ENCODE measurements at regions not wholly inside any gene's neighbourhood (a gene's known extent, or its start where the extent isn't known, plus 50 kb on each side); places are given as distances from the start of the nearest gene placed in this dataset.

DNA sequence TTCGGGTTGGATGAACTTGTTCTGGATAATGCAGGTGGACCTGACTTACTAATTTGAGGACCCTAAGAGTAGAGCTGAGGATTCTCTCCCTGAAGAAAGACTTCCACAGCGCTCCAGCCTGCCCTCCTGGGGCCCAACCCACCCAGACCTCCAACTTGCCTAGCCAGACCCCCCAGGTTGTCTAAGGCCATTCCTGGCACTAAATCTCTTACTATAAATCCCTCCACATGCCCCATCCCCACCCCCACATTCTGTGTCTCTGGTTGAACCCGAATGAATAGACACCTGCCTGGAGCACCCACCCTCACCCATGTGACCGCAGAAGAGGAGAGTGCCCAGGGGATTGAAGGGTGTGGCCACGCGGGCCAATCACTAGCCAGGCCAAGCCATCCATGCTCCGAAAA is 1480.0 kb downstream of the TBC1D22A start:
- H4K91ac ChIP-seq (ENCODE audit: insufficient read depth, low read depth, low read length) = no peak overlapping the region
- no peak overlapping the region for H2BK15ac ChIP-seq (ENCODE audit: low read depth, low read length)
- ATAC-seq (ENCODE audit: low read depth) (no peak), DNase-seq (no peak)
- H3K18ac ChIP-seq (ENCODE audit: low read depth, low read length) = no peak overlapping the region
- H2AK9ac ChIP-seq (replicated peaks; ENCODE audit: low read depth, low read length, poor library complexity) = no peak overlapping the region
- no peak overlapping the region for H3K23ac ChIP-seq (ENCODE audit: low read depth, low read length)
- H3K27ac ChIP-seq (ENCODE audit: insufficient read depth, low read length) = no peak overlapping the region
- no peak overlapping the region for H3K4me2 ChIP-seq (ENCODE audit: low read depth, low read length)
- no peak overlapping the region for H4K5ac ChIP-seq (ENCODE audit: low read depth, low read length)
- intact Hi-C loops (cut with micrococcal nuclease) (no loop called here), dilution Hi-C loops (cut with HindIII; ENCODE audit: low sequenced_read_pairs, unreplicated experiment) (no loop called here), in situ Hi-C loops (cut with MboI; ENCODE audit: low sequenced_read_pairs) (no loop called here)
- ChIA-PET CTCF (no interaction called here), POLR2A (ENCODE audit: unreplicated experiment) (no interaction called here)
- H3K4me1 ChIP-seq (ENCODE audit: control insufficient read depth, insufficient read depth, low read length) = no peaks in the 10 kb centered on the region
- BruUV-seq (replicated peaks) = no TSS peak
- H3K9ac ChIP-seq (ENCODE audit: low read depth, low read length) = no peak overlapping the region
- H3K27me3 ChIP-seq (ENCODE audit: control insufficient read depth, insufficient read depth, low read length) = no peaks in the 10 kb centered on the region
- no peak overlapping the region for H3K4me3 ChIP-seq (ENCODE audit: insufficient read depth, low read depth, low read length)
- H2AFZ ChIP-seq (replicated peaks; ENCODE audit: low read length, poor library complexity) = no peak overlapping the region
- H4K8ac ChIP-seq (ENCODE audit: low read depth in 2 of 2, low read length in 2 of 2) = no peak overlapping the region
- H3K14ac ChIP-seq (replicated peaks; ENCODE audit: low read depth, low read length) = no peak overlapping the region
- no peak overlapping the region for H3K4ac ChIP-seq (ENCODE audit: low read depth, low read length)
- peaks cover 65% of the 10 kb centered on the region for H3K9me3 ChIP-seq (ENCODE audit: control insufficient read depth, insufficient read depth, low read length)
- no peak overlapping the region for H3K56ac ChIP-seq (ENCODE audit: extremely low read depth, insufficient read depth, low read length)
- WGBS, 2 experiments (ENCODE audit: extremely low coverage in 2 of 2, insufficient read length in 1 of 2) = no CpG with 5 or more reads among the region's 7 CpGs
- H2BK5ac ChIP-seq (ENCODE audit: low read depth, low read length, poor library complexity, severe bottlenecking) = no peak overlapping the region
- TF ChIP-seq RAD21 (IDR thresholded peaks at IDR 0.05; ENCODE audit: low read length) = no peak
- no peak for TF ChIP-seq RCOR1 (IDR thresholded peaks at IDR 0.05; ENCODE audit: insufficient replicate concordance, low read length)
- no peak for TF ChIP-seq RFX5 (IDR thresholded peaks at IDR 0.05; ENCODE audit: low read depth, low read length)
- no peak for TF ChIP-seq CEBPB (IDR thresholded peaks at IDR 0.05; ENCODE audit: low read depth, low read length)
- TF ChIP-seq, protein P1, sequence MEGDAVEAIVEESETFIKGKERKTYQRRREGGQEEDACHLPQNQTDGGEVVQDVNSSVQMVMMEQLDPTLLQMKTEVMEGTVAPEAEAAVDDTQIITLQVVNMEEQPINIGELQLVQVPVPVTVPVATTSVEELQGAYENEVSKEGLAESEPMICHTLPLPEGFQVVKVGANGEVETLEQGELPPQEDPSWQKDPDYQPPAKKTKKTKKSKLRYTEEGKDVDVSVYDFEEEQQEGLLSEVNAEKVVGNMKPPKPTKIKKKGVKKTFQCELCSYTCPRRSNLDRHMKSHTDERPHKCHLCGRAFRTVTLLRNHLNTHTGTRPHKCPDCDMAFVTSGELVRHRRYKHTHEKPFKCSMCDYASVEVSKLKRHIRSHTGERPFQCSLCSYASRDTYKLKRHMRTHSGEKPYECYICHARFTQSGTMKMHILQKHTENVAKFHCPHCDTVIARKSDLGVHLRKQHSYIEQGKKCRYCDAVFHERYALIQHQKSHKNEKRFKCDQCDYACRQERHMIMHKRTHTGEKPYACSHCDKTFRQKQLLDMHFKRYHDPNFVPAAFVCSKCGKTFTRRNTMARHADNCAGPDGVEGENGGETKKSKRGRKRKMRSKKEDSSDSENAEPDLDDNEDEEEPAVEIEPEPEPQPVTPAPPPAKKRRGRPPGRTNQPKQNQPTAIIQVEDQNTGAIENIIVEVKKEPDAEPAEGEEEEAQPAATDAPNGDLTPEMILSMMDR (conservative IDR thresholded peaks at IDR 0.05; ENCODE audit: low read depth, low read length) = no peak
- TF ChIP-seq CHD1 (IDR thresholded peaks at IDR 0.05; ENCODE audit: low read depth, low read length) = no peak
- TF ChIP-seq, protein P2, sequence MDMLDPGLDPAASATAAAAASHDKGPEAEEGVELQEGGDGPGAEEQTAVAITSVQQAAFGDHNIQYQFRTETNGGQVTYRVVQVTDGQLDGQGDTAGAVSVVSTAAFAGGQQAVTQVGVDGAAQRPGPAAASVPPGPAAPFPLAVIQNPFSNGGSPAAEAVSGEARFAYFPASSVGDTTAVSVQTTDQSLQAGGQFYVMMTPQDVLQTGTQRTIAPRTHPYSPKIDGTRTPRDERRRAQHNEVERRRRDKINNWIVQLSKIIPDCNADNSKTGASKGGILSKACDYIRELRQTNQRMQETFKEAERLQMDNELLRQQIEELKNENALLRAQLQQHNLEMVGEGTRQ (IDR thresholded peaks at IDR 0.05; ENCODE audit: low read depth, low read length) = no peak
- TF ChIP-seq MAFK (IDR thresholded peaks at IDR 0.05; ENCODE audit: low read depth, low read length) = no peak
- TF ChIP-seq FOS (IDR thresholded peaks at IDR 0.05; ENCODE audit: low read depth, low read length) = no peak
- H3K36me3 ChIP-seq (ENCODE audit: control insufficient read depth, insufficient read depth, low read length) = no peaks in the 10 kb centered on the region
- H3K9me1 ChIP-seq (ENCODE audit: insufficient read depth, low read length) = no peaks in the 10 kb centered on the region
- no peaks in the 10 kb centered on the region for H4K20me1 ChIP-seq (ENCODE audit: insufficient read depth, low read length)
- no peak overlapping the region for H2BK20ac ChIP-seq (ENCODE audit: low read depth, low read length)
- no peak overlapping the region for H2BK120ac ChIP-seq (ENCODE audit: low read depth, low read length)
- H2AK5ac ChIP-seq (ENCODE audit: low read depth, low read length) = no peak overlapping the region
- no peaks in the 10 kb centered on the region for H3K79me1 ChIP-seq (ENCODE audit: low read depth in 1 of 2, low read length in 2 of 2)

Measured in IMR-90 (cell line).